ENCODE measurements at regions not wholly inside any gene's neighbourhood (a gene's known extent, or its start where the extent isn't known, plus 50 kb on each side); places are given as distances from the start of the nearest gene placed in this dataset.
"Not testable (repeated sequence)": the region's sequence is repeated elsewhere in the genome, so short reads cannot be mapped to it uniquely, and the experiment has no call there.

DNA sequence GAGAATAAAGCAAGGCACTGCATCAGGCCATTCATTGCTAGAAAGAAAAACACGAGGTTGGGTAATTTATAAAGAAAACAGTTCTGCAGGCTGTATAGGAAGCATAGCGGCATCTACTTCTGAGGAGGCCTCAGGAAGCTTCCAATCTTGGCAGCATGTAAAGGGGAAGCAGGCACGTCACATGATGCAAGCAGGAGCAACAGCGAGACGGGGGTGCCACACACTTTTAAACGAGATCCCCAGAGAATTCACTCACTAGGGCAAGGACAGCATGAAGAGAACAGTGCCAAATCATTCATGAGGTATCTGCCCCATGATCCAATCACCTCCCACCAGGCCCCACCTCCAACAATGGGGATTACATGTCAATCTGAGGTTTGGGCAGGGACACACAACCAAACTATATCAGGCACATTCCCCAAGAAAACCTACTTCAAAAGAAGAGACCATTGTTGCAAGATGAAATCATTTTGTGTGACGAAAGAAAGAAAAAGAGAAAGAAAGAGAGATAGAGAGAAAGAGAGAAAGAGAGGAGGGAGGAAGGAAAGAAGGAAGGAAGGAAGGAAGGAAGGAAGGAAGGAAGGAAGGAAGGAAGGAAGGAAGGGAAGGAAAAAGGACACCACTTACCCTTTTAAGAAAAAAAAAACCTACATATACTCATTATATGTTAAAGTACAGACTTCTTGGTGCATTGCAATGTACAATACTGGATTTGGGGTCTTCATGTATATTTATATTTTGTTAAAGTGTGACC is 95.9 kb upstream of the PLEKHG1 start:
- no peak for DNase-seq (ENCODE audit: low read depth in 1 of 2, low spot score in 1 of 2)
- TF ChIP-seq JUND (IDR thresholded peaks at IDR 0.05; ENCODE audit: low read depth): no peak
- in situ Hi-C loops (cut with HindIII; ENCODE audit: low pct_unique_long_range_greater_than_20kb, low sequenced_read_pairs): no loop called here

DNA sequence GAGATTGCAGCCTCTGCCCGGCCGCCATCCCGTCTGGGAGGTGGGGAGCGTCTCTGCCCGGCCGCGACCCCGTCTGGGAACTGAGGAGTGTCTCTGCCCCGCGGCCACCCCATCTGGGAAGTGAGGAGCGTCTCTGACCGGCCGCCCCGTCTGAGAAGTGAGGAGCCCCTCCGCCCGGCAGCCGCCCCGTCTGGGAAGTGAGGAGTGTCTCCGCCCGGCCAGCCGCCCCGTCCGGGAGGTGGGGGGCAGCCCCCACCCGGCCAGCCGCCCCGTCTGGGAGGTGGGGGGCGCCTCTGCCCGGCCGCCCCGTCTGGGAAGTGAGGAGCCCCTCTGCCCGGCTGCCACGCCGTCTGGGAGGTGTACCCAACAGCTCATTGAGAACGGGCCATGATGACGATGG is 92.3 kb upstream of the PLEKHG1 start:
- in situ Hi-C loops (cut with HindIII; ENCODE audit: low pct_unique_long_range_greater_than_20kb, low sequenced_read_pairs); DNase-seq (ENCODE audit: low read depth in 1 of 2, low spot score in 1 of 2): not testable (repeated sequence)

DNA sequence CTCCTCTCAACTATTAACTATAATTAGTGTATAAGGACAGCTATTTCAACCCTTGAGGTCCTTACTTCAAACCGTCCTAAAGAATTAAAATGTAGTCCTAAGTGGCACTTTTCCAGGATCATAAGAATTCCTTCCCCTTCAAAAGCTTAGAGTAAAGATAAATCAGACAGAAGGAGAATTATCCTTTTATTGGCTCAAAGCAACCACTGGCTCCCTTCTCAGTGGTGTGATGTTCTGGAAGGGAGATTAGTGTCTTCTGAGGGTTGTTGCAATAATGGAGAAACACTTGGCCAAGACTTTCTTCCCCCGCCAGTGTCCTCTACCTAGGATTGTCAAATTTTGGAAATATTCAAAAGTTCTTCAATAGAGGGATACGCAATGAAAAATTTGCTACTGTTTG is 89.1 kb upstream of the PLEKHG1 start:
- no peak for TF ChIP-seq JUND (IDR thresholded peaks at IDR 0.05; ENCODE audit: low read depth)
- in situ Hi-C loops (cut with HindIII; ENCODE audit: low pct_unique_long_range_greater_than_20kb, low sequenced_read_pairs): no loop called here
- no peak for DNase-seq (ENCODE audit: low read depth in 1 of 2, low spot score in 1 of 2)

DNA sequence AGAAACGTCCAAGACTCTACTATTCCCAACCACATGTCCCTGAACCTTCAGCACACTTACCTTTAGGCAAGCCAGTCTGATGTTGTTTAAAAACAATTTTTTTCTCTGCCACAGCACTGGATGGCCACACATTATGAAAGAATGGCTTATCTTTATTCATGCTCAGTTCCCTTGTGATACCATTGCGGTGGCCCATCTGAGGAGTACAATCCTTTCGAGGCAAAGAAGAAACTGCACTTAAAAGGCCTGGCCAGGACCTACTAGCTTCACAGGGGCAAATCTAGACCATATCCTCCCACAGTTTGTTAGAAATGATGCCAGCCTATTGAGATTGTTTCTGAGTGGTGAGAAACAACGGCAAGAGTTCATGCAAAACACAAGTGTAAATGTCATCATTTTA is 88.4 kb upstream of the PLEKHG1 start:
- in situ Hi-C loops (cut with HindIII; ENCODE audit: low pct_unique_long_range_greater_than_20kb, low sequenced_read_pairs): no loop called here
- no peak for DNase-seq (ENCODE audit: low read depth in 1 of 2, low spot score in 1 of 2)
- no peak for TF ChIP-seq JUND (IDR thresholded peaks at IDR 0.05; ENCODE audit: low read depth)

DNA sequence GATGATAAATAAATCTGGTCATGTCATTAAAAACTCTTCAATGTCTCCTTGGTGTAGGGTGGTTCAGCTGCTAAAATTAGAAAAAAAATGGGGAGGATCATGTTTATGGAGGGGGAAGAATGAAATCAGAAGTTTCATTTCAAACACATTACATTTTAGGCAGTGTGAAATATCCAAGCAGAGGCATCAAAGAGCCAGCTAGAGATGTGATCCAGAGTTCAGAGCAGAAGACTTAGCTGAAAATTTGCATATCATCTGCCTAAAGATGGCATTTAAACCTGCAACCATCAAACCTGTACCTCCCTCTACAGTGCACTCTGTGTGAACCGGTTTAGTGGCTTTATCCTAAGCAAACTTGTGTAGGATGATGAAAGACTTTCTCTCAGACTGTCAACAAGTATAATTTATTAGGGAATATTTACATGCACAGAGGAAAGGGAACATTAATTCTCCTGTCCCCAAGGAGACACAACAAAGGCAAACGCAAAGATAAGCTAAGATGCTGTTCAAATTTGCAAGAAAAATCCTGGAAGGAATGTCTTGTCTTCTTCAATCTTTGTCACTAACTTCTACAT is 84.8 kb upstream of the PLEKHG1 start:
- in situ Hi-C loops (cut with HindIII; ENCODE audit: low pct_unique_long_range_greater_than_20kb, low sequenced_read_pairs): no loop called here
- TF ChIP-seq JUND (IDR thresholded peaks at IDR 0.05; ENCODE audit: low read depth): no peak
- peak; percentile 14 to 68 for DNase-seq (ENCODE audit: low read depth in 1 of 2, low spot score in 1 of 2)

DNA sequence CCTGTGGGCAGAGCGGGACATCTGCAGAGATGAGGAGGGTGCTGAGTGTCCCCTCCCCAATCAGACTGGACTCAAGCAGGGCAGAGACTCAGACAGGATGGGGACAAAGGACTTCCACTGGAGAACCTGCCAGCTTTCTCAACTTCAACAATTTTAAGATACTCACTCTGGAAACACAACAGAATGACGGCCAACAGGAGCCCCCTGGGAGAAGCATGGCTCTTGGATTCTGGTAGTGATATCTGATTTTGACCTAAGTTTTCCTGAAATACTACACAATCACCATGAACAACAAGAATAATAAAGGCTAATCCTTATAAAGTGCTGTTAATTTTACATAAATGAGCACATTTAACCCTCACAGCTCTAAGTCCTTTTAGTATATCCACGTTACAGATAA is 83.5 kb upstream of the PLEKHG1 start:
- in situ Hi-C loops (cut with HindIII; ENCODE audit: low pct_unique_long_range_greater_than_20kb, low sequenced_read_pairs): no loop called here
- DNase-seq (ENCODE audit: low read depth in 1 of 2, low spot score in 1 of 2): no peak
- no peak for TF ChIP-seq JUND (IDR thresholded peaks at IDR 0.05; ENCODE audit: low read depth)

DNA sequence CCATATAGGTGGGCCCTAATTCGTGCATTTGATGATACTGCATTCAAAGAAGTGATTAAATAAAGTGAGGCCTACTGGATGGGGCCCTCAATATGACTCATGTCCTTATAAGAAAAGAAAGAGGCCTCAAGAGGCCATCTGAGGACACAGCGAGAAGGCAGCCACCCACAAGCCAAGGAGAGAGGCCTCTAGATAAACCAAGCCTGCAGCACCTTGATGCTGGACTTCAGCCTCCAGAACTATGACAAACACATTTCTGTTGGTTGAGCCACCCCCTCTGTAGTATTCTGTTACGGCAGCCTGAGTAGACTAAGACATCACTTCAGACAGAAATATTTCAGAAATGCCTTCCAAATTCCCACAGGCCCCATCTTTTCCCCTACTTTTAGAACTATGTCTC is 82.5 kb upstream of the PLEKHG1 start:
- no peak for DNase-seq (ENCODE audit: low read depth in 1 of 2, low spot score in 1 of 2)
- in situ Hi-C loops (cut with HindIII; ENCODE audit: low pct_unique_long_range_greater_than_20kb, low sequenced_read_pairs): no loop called here
- no peak for TF ChIP-seq JUND (IDR thresholded peaks at IDR 0.05; ENCODE audit: low read depth)

DNA sequence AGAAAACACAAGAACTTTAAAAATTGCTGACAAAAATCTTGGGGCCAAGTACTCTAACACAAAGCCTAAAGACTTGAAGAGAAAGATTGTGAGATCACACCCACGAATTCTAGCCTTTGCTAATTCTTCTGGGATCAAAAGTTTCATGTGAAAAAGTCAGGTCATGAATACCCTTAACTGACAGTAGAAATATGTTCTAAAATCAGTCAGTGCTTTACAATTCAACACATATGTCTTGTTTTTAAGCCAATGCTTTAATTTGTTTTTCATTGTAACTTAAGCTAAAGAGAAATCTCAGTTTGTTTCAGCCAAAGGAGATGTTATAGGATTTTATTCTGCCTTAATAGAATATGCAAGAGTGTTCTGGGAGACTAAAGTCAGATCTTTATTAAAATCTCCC is 78.2 kb upstream of the PLEKHG1 start:
- no peak for DNase-seq (ENCODE audit: low read depth in 1 of 2, low spot score in 1 of 2)
- in situ Hi-C loops (cut with HindIII; ENCODE audit: low pct_unique_long_range_greater_than_20kb, low sequenced_read_pairs): no loop called here
- no peak for TF ChIP-seq JUND (IDR thresholded peaks at IDR 0.05; ENCODE audit: low read depth)

DNA sequence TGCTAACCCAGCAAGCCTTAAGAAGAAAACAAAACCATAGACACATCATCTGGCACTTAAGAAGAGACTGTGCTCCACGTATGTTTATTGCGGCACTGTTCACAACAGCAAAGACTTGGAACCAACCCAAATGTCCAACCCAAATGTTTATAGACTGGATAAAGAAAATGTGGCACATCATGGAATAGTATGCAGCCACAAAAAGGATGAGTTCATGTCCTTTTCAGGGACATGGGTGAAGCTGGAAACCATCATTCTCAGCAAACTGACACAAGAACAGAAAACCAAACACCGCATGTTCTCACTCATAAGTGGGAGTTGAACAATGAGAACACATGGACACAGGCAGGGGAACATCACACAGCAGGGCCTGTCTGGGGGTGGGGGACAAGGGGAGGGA is 76.5 kb upstream of the PLEKHG1 start:
- DNase-seq (ENCODE audit: low read depth in 1 of 2, low spot score in 1 of 2); in situ Hi-C loops (cut with HindIII; ENCODE audit: low pct_unique_long_range_greater_than_20kb, low sequenced_read_pairs): not testable (repeated sequence)

DNA sequence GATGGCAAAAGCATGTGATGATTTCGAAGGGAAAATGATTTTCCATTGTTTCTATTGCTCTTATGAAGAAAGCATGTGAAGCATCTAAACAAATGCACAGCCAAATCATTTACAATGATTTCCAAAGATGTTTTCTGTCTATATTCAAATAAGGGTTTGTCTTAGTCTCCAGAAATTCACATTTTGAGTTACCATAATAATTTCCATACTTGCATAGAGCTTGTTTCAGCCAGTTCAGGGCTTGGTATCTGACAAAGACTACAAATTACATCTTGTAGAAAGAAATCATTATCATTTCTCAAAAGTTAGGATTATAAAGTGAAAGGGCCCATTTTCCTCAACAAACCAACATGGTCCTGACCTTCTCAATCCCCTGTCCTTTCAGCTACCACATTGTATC is 74.4 kb upstream of the PLEKHG1 start:
- no peak for TF ChIP-seq JUND (IDR thresholded peaks at IDR 0.05; ENCODE audit: low read depth)
- in situ Hi-C loops (cut with HindIII; ENCODE audit: low pct_unique_long_range_greater_than_20kb, low sequenced_read_pairs): no loop called here
- no peak for DNase-seq (ENCODE audit: low read depth in 1 of 2, low spot score in 1 of 2)

DNA sequence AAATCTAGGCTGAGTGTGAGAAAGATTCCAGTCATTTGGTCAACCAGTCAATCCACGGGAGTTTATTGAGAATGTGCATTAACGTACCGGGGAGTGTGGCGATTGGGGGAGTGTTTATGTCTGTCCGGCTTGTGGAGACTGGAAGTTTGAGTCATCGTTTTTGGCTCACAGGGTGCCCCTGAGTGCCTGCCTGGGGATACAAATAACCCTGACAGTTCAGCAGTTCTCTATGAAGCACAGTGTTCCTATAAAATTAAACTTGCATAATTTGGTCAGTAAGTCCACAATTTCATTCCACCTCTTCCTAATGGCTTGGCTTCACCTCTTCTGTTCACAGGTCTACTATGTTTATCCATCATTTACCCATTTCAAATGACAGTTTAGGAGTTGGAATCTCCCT is 72.6 kb upstream of the PLEKHG1 start:
- in situ Hi-C loops (cut with HindIII; ENCODE audit: low pct_unique_long_range_greater_than_20kb, low sequenced_read_pairs): no loop called here
- no peak for DNase-seq (ENCODE audit: low read depth in 1 of 2, low spot score in 1 of 2)
- no peak for TF ChIP-seq JUND (IDR thresholded peaks at IDR 0.05; ENCODE audit: low read depth)

DNA sequence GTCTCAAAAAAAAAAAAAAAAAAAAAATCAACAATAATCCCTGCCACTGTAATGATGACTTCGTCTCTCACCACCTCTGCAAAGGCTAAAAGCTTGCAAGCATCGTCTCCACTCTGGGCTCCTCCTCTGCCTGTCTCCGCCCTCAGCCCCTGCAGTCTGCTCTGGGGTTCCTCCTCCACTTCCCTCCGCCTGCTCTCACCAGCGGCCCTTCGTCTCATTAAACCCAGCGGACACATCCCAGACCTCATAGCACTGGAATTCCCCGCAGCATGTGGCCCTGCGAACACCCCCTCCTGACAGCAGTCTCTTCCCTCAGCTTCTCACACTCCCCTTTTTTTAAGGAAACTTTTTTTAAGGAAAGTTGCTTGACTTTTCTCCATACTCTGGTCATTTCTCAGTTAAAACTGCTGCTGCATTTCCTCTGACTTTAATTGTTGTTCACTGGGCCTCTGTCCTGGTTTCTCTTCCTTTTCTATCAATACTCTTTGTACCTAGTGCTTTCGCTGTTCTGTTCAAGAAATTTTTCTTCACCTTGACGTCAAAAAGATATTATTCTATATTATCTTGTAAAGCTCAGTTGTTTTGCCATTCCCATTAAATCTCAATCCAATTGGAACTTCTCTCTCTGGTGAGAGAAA is 70.9 kb upstream of the PLEKHG1 start:
- TF ChIP-seq JUND (IDR thresholded peaks at IDR 0.05; ENCODE audit: low read depth): no peak
- in situ Hi-C loops (cut with HindIII; ENCODE audit: low pct_unique_long_range_greater_than_20kb, low sequenced_read_pairs): no loop called here
- no peak for DNase-seq (ENCODE audit: low read depth in 1 of 2, low spot score in 1 of 2)

DNA sequence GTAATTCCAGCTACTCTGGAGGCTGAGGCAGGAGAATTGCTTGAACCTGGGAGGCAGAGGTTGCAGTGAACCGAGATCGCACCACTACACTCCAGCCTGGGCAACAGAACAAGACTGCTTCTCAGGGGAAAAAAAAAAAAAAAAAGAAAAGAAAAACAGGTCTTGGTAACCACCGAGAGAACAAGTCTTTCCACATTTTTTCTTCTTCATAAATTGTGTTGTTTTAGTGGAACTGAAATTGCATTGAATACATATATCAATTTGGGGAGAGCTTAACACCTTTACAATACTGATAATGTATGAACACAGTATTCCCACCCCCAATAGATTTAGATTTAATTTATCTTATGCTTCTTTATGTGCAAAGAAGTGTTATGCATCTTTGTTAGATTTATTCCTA is 70.0 kb upstream of the PLEKHG1 start:
- TF ChIP-seq JUND (IDR thresholded peaks at IDR 0.05; ENCODE audit: low read depth): no peak
- in situ Hi-C loops (cut with HindIII; ENCODE audit: low pct_unique_long_range_greater_than_20kb, low sequenced_read_pairs): no loop called here
- DNase-seq (ENCODE audit: low read depth in 1 of 2, low spot score in 1 of 2): peak in 1 of 2 experiments; percentile 12
